Loucy (cell line): ENCODE measurements at regions not wholly inside any gene's neighbourhood (a gene's known extent, or its start where the extent isn't known, plus 50 kb on each side); places are given as distances from the start of the nearest gene placed in this dataset.

Experiments used
- EZH2phosphoT487 ChIP-seq: fragments of 200-600 bp; IDR thresholded peaks from 2 replicates; pipeline ENCODE4 v1.6.1; 2018; ENCODE audit warnings: antibody characterized with exemption, mild to moderate bottlenecking, moderate library complexity, borderline replicate concordance
- TF ChIP-seq, protein P1 (sequence below): fragments of 200-600 bp; sonication (generic); conservative IDR thresholded peaks from 2 replicates; pipeline ENCODE4 v1.5.1; 2014; ENCODE audit warnings: mild to moderate bottlenecking, antibody characterized with exemption, low read length

DNA sequence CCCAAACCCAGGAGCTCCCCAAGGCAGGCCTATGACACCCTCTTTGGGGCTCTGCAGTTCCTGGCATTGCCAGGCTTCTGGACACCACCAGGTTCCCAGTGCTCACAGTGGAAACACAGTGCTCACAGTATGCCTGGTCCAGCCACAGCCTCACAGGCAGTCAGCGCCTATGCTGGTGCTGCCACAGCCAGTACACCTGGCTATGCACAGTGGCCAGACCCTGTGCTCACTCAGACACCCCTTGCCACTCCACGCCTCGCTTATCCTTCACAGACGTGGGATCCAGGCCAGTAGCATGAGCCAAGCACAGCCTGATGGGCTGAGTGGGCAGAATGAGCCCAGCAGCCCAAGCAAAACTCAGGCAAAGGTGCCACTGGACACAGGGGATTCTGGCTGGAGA lies 579.2 kb upstream of the ADGRL2 start:
- TF ChIP-seq, protein P1, sequence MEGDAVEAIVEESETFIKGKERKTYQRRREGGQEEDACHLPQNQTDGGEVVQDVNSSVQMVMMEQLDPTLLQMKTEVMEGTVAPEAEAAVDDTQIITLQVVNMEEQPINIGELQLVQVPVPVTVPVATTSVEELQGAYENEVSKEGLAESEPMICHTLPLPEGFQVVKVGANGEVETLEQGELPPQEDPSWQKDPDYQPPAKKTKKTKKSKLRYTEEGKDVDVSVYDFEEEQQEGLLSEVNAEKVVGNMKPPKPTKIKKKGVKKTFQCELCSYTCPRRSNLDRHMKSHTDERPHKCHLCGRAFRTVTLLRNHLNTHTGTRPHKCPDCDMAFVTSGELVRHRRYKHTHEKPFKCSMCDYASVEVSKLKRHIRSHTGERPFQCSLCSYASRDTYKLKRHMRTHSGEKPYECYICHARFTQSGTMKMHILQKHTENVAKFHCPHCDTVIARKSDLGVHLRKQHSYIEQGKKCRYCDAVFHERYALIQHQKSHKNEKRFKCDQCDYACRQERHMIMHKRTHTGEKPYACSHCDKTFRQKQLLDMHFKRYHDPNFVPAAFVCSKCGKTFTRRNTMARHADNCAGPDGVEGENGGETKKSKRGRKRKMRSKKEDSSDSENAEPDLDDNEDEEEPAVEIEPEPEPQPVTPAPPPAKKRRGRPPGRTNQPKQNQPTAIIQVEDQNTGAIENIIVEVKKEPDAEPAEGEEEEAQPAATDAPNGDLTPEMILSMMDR, result no peak
- TF ChIP-seq EZH2phosphoT487, result no peak
